HUES64 (cell line): ENCODE measurements at regions not wholly inside any gene's neighbourhood (a gene's known extent, or its start where the extent isn't known, plus 50 kb on each side); places are given as distances from the start of the nearest gene placed in this dataset.

Source experiments
- H3K27ac ChIP-seq: 2 replicates; pipeline ENCODE4 v1.7.0; 2013; ENCODE audit warnings: low read depth, low read length, inconsistent platforms
- H3K27me3 ChIP-seq: 2 replicates; pipeline ENCODE4 v1.6.1; 2013; ENCODE audit warnings: mild to moderate bottlenecking, low read length; ENCODE audit not compliant: insufficient read depth
- H3K36me3 ChIP-seq: 2 replicates; pipeline ENCODE4 v1.6.1; 2013; ENCODE audit warnings: mild to moderate bottlenecking, low read length; ENCODE audit not compliant: insufficient read depth
- H3K4me1 ChIP-seq: 2 replicates; pipeline ENCODE4 v1.6.1; 2013; ENCODE audit warnings: mild to moderate bottlenecking, low read length, moderate library complexity; ENCODE audit not compliant: insufficient read depth
- H3K4me3 ChIP-seq: 2 replicates; pipeline ENCODE4 v1.5.1; 2013; ENCODE audit warnings: mild to moderate bottlenecking, low read length, moderate library complexity
- H3K9ac ChIP-seq: 2 replicates; pipeline ENCODE4 v1.6.1; 2013; ENCODE audit warnings: mild to moderate bottlenecking, low read depth, low read length
- H3K9me3 ChIP-seq: 2 replicates; pipeline ENCODE4 v1.6.1; 2013; ENCODE audit warnings: low read depth, low read length; ENCODE audit not compliant: insufficient read depth
- WGBS: fragments of 150-250, 120-280 bp; methylation state at CpG from one replicate; pipeline ENCODE4 v1.1.7; 2013; ENCODE audit warnings: missing lambda C conversion rate; 5-methylcytosine and 5-hydroxymethylcytosine counted together

GRCh38 chr4:124030147-124030546, 633.6 kb downstream of the SPRY1 start:
- Histone ChIP-seq H3K4me3 (no peak overlapping the region), H3K27me3 (no peaks in the 10 kb centered on the region), H3K9ac (no peak overlapping the region), H3K27ac (no peak overlapping the region), H3K36me3 (no peaks in the 10 kb centered on the region), H3K4me1 (no peaks in the 10 kb centered on the region), H3K9me3 (no peaks in the 10 kb centered on the region)
- 94% methylated on average over 2 of the region's 2 CpGs for WGBS

GRCh38 chr4:124032035-124032434, 635.4 kb downstream of the SPRY1 start:
- Histone ChIP-seq H3K9ac (no peak overlapping the region), H3K27me3 (no peaks in the 10 kb centered on the region), H3K4me3 (no peak overlapping the region), H3K27ac (no peak overlapping the region), H3K4me1 (no peaks in the 10 kb centered on the region), H3K36me3 (no peaks in the 10 kb centered on the region), H3K9me3 (no peaks in the 10 kb centered on the region)
- WGBS, result no CpG with 5 or more reads among the region's 1 CpG

GRCh38 chr4:124035364-124036041, 638.9 kb downstream of the SPRY1 start:
- Histone ChIP-seq H3K4me1 (no peaks in the 10 kb centered on the region), H3K9me3 (no peaks in the 10 kb centered on the region), H3K36me3 (no peaks in the 10 kb centered on the region), H3K27ac (no peak overlapping the region), H3K9ac (no peak overlapping the region), H3K4me3 (no peak overlapping the region), H3K27me3 (no peaks in the 10 kb centered on the region)
- no CpG with 5 or more reads among the region's 1 CpG for WGBS

- H3K9me3 ChIP-seq, result no peaks in the 10 kb centered on the region
- no peak overlapping the region for H3K9ac ChIP-seq
- H3K27ac ChIP-seq, result no peak overlapping the region
- H3K4me3 ChIP-seq, result no peak overlapping the region
- no peaks in the 10 kb centered on the region for H3K36me3 ChIP-seq
- no peaks in the 10 kb centered on the region for H3K4me1 ChIP-seq
- no peaks in the 10 kb centered on the region for H3K27me3 ChIP-seq
Measured at GRCh38 chr4:124037236-124037635, 640.6 kb downstream of the SPRY1 start.

GRCh38 chr4:124044330-124044729, 647.7 kb downstream of the SPRY1 start:
- H3K27ac ChIP-seq, result no peak overlapping the region
- H3K9me3 ChIP-seq, result no peaks in the 10 kb centered on the region
- H3K4me3 ChIP-seq, result no peak overlapping the region
- no peaks in the 10 kb centered on the region for H3K4me1 ChIP-seq
- H3K9ac ChIP-seq, result no peak overlapping the region
- H3K27me3 ChIP-seq, result no peaks in the 10 kb centered on the region
- no peaks in the 10 kb centered on the region for H3K36me3 ChIP-seq

GRCh38 chr4:124044867-124045266, 648.3 kb downstream of the SPRY1 start:
- Histone ChIP-seq H3K4me3 (no peak overlapping the region), H3K9me3 (no peaks in the 10 kb centered on the region), H3K36me3 (no peaks in the 10 kb centered on the region), H3K27ac (no peak overlapping the region), H3K4me1 (no peaks in the 10 kb centered on the region), H3K9ac (no peak overlapping the region), H3K27me3 (no peaks in the 10 kb centered on the region)
- 94% methylated on average over 5 of the region's 5 CpGs for WGBS

GRCh38 chr4:124046190-124046589, 649.6 kb downstream of the SPRY1 start:
- 80% methylated on average over 1 of the region's 2 CpGs for WGBS
- no peaks in the 10 kb centered on the region for H3K4me1 ChIP-seq
- H3K27me3 ChIP-seq, result no peaks in the 10 kb centered on the region
- no peak overlapping the region for H3K4me3 ChIP-seq
- H3K9ac ChIP-seq, result no peak overlapping the region
- no peaks in the 10 kb centered on the region for H3K36me3 ChIP-seq
- no peak overlapping the region for H3K27ac ChIP-seq
- no peaks in the 10 kb centered on the region for H3K9me3 ChIP-seq

- Histone ChIP-seq H3K27ac (no peak overlapping the region), H3K4me3 (no peak overlapping the region), H3K36me3 (no peaks in the 10 kb centered on the region), H3K9me3 (no peaks in the 10 kb centered on the region), H3K9ac (no peak overlapping the region), H3K4me1 (no peaks in the 10 kb centered on the region), H3K27me3 (no peaks in the 10 kb centered on the region)
- 100% methylated on average over 2 of the region's 4 CpGs for WGBS
Measured at GRCh38 chr4:124053872-124054538, 657.4 kb downstream of the SPRY1 start.

GRCh38 chr4:124055336-124055735, 657.2 kb downstream of the ANKRD50 start:
- H3K4me3 ChIP-seq, result no peak overlapping the region
- no peak overlapping the region for H3K9ac ChIP-seq
- H3K27me3 ChIP-seq, result no peaks in the 10 kb centered on the region
- no peaks in the 10 kb centered on the region for H3K4me1 ChIP-seq
- H3K9me3 ChIP-seq, result no peaks in the 10 kb centered on the region
- H3K36me3 ChIP-seq, result no peaks in the 10 kb centered on the region
- 88% methylated on average over 1 of the region's 1 CpG for WGBS
- H3K27ac ChIP-seq, result no peak overlapping the region

- H3K36me3 ChIP-seq, result no peaks in the 10 kb centered on the region
- H3K27me3 ChIP-seq, result no peaks in the 10 kb centered on the region
- H3K9me3 ChIP-seq, result no peaks in the 10 kb centered on the region
- H3K4me3 ChIP-seq, result no peak overlapping the region
- no peak overlapping the region for H3K9ac ChIP-seq
- no peaks in the 10 kb centered on the region; the same call in 1 of the 2 replicates for H3K4me1 ChIP-seq
- no peak overlapping the region for H3K27ac ChIP-seq
Measured at GRCh38 chr4:124055896-124056295, 656.6 kb downstream of the ANKRD50 start.

GRCh38 chr4:124060261-124060918, 652.1 kb downstream of the ANKRD50 start:
- no peak overlapping the region for H3K4me3 ChIP-seq
- H3K36me3 ChIP-seq, result no peaks in the 10 kb centered on the region
- no peak overlapping the region for H3K9ac ChIP-seq
- 88% methylated on average over 1 of the region's 2 CpGs for WGBS
- no peaks in the 10 kb centered on the region for H3K9me3 ChIP-seq
- no peak overlapping the region for H3K27ac ChIP-seq
- no peaks in the 10 kb centered on the region; the same call in 1 of the 2 replicates for H3K4me1 ChIP-seq
- H3K27me3 ChIP-seq, result no peaks in the 10 kb centered on the region
